ENCODE measurements at regions not wholly inside any gene's neighbourhood (a gene's known extent, or its start where the extent isn't known, plus 50 kb on each side); places are given as distances from the start of the nearest gene placed in this dataset.

GRCh38 chr21:15327637-15328265 is 263.0 kb upstream of the NRIP1 start:
- Histone ChIP-seq H3K4me1 (no peaks in the 10 kb centered on the region), H3K27ac (no peak overlapping the region), H3K27me3 (no peaks in the 10 kb centered on the region), H3K36me3 (no peaks in the 10 kb centered on the region), H3K4me3 (no peak overlapping the region), H3K9me3 (no peaks in the 10 kb centered on the region)
- WGBS, result 86% methylated on average over 1 of the region's 2 CpGs
- no peak for DNase-seq (ENCODE audit: low spot score in 2 of 2)
- TF ChIP-seq CTCF (IDR thresholded peaks at IDR 0.05) (no peak), POLR2A (IDR thresholded peaks at IDR 0.05) (no peak), POLR2AphosphoS5 (IDR thresholded peaks at IDR 0.05) (no peak), EP300 (IDR thresholded peaks at IDR 0.05) (no peak)

DNA sequence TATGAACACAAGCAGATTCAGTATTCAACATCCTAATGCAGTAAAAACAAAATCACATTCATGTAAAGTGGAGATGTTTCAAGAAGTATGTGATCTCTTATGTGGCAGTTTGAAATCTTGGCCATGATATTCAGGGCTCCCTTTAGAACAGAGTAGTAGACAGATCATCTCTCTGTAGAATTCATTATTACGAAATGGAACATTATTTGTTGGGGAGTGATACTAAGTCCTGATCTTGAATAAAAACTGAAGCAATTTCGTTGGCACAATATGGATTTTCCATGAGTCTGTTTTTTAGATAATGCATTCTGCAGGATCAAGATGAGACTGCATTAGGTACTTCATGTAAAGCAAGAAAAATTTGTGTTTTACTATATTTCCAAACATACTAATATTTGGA is 264.4 kb upstream of the NRIP1 start:
- H3K36me3 ChIP-seq, result no peaks in the 10 kb centered on the region
- H3K4me3 ChIP-seq, result no peak overlapping the region
- 78% methylated on average over 2 of the region's 2 CpGs for WGBS
- no peak for DNase-seq (ENCODE audit: low spot score in 2 of 2)
- H3K9me3 ChIP-seq, result no peaks in the 10 kb centered on the region
- TF ChIP-seq CTCF (IDR thresholded peaks at IDR 0.05), result no peak
- no peak for TF ChIP-seq POLR2AphosphoS5 (IDR thresholded peaks at IDR 0.05)
- no peak for TF ChIP-seq EP300 (IDR thresholded peaks at IDR 0.05)
- no peaks in the 10 kb centered on the region for H3K27me3 ChIP-seq
- no peaks in the 10 kb centered on the region for H3K4me1 ChIP-seq
- H3K27ac ChIP-seq, result no peak overlapping the region

- Histone ChIP-seq H3K9me3 (no peaks in the 10 kb centered on the region), H3K4me3 (no peak overlapping the region), H3K36me3 (no peaks in the 10 kb centered on the region), H3K27ac (no peak overlapping the region), H3K4me1 (no peaks in the 10 kb centered on the region), H3K27me3 (no peaks in the 10 kb centered on the region)
- DNase-seq (ENCODE audit: low spot score in 2 of 2), result no peak
- TF ChIP-seq CTCF (IDR thresholded peaks at IDR 0.05) (no peak), EP300 (IDR thresholded peaks at IDR 0.05) (no peak), POLR2A (IDR thresholded peaks at IDR 0.05) (no peak), POLR2AphosphoS5 (IDR thresholded peaks at IDR 0.05) (no peak)
Measured at GRCh38 chr21:15330872-15331271, 266.1 kb upstream of the NRIP1 start.

DNA sequence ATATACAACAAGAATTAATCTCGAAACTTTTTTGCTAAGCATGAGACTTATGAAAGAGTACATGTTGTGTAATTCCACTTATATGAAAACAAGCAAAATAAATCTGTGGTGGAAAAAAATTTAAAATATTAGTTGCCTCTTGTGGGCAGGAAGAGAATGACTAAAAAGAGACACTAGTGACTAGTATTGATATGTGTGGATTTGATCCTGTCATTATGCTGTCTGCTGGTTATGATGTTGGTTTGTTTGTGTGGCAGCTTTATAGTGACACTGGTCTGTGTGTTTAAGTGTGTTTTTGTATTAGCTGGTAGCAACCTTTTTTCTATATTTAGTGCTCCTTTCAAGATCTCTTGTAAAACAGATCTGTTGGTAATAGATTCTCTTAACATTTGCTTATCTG is 267.8 kb upstream of the NRIP1 start:
- no peak for DNase-seq (ENCODE audit: low spot score in 2 of 2)
- H3K27ac ChIP-seq, result no peak overlapping the region
- no peak overlapping the region for H3K4me3 ChIP-seq
- 95% methylated on average over 1 of the region's 1 CpG for WGBS
- no peaks in the 10 kb centered on the region for H3K9me3 ChIP-seq
- H3K4me1 ChIP-seq, result no peaks in the 10 kb centered on the region
- TF ChIP-seq CTCF (IDR thresholded peaks at IDR 0.05), result no peak
- no peak for TF ChIP-seq POLR2AphosphoS5 (IDR thresholded peaks at IDR 0.05)
- TF ChIP-seq EP300 (IDR thresholded peaks at IDR 0.05), result no peak
- TF ChIP-seq POLR2A (IDR thresholded peaks at IDR 0.05), result no peak
- H3K36me3 ChIP-seq, result no peaks in the 10 kb centered on the region
- no peaks in the 10 kb centered on the region for H3K27me3 ChIP-seq

- TF ChIP-seq CTCF (IDR thresholded peaks at IDR 0.05), result no peak
- TF ChIP-seq POLR2A (IDR thresholded peaks at IDR 0.05), result no peak
- no peak for TF ChIP-seq EP300 (IDR thresholded peaks at IDR 0.05)
- TF ChIP-seq POLR2AphosphoS5 (IDR thresholded peaks at IDR 0.05), result no peak
- no peaks in the 10 kb centered on the region for H3K4me1 ChIP-seq
Measured at GRCh38 chr21:15333136-15333710, 268.4 kb upstream of the NRIP1 start.

More at GRCh38 chr21:15333136-15333710, 268.4 kb upstream of the NRIP1 start:
- DNase-seq (ENCODE audit: low spot score in 2 of 2), result no peak
- 17% methylated on average over 1 of the region's 1 CpG for WGBS
- Histone ChIP-seq H3K27ac (no peak overlapping the region), H3K4me3 (no peak overlapping the region), H3K9me3 (no peaks in the 10 kb centered on the region), H3K27me3 (no peaks in the 10 kb centered on the region), H3K36me3 (no peaks in the 10 kb centered on the region)

Measured in suprapubic skin (tissue), 4 donors.